NOMO-1 treated with dmso at 0.1 percent for 144 hours (cell line): ENCODE measurements at regions not wholly inside any gene's neighbourhood (a gene's known extent, or its start where the extent isn't known, plus 50 kb on each side); places are given as distances from the start of the nearest gene placed in this dataset.

Experiments used
- DNase-seq: peaks from one replicate; lab custom pipeline; 2025; ENCODE audit not compliant: unreplicated experiment; lab: John Stamatoyannopoulos, UW

- no peak for DNase-seq
Observed at GRCh38 chr13:72536714-72537394, 190.6 kb downstream of the MZT1 start.

DNA sequence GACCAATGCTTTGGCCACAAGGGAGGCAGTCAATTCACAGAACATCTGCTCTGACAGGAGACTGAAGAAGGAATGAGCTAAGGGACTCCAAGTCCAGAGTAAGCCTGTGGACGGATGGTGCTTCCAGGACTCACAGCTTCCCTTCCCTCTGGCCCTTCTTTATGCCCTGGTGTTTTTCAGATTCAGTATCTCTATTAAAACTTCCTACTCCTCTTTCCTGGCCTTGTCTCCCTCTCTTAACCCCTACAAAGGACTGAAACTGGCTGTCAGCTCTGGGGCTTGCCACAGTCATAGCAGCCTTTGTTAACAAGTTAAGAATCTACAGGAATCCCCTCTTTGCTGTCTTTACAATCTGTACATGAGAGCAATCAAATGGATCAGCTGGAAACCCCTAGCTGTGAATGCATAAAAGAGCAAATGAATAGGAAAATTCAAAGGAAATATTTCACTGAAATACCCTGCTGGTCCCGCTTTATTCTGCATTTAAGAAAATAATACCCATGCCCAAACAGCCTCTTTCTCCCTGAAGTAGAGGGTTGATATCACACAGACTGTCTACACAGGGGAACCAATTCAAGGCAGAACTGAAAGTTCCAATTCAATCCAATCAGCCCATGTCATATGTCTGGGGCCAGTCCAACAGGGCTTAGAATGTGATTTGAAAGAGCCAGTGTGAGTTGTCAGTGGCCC lies 192.3 kb downstream of the MZT1 start:
- no peak for DNase-seq

DNA sequence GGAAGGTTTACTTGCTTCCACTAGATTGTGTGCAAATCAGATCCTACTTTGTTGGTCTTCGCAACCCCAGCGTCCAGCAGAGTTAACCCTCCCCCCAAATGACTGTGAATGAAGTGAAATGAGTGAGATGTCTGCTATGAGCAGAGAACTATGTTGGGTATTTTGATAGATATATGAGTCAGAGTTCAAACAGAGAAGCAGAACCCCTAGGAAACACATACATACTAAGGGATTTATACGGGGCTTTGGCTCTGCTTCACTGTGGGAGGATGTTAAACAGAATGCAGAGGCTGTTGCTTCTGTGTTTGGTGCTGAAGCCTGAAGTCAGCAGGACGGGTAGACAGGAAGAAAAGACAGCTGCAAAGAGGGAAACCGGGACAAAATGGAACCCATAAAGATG lies 197.0 kb downstream of the MZT1 start:
- no peak for DNase-seq

GRCh38 chr13:72527333-72527732 lies 200.1 kb downstream of the MZT1 start:
- DNase-seq, result no peak

DNA sequence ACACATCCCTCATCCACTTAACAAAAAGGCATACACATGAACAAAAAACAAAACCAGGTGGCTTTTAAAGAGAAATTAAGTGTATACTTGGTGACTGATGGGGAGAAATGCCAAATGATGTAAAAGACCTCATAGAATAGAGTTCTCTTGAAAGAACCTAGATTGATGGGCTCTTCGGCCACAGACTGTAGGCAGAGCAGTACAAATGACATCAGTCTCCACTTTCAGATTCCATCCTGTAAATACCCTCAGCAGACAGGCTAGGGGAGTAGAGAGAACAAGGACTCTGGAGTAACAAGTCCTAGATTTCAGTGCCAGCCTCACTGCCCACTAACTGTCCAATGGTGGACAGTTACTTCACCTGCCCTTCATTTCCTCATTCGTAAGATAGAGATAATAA lies 203.8 kb downstream of the MZT1 start:
- DNase-seq, result no peak

GRCh38 chr13:72523049-72523448 lies 204.4 kb downstream of the MZT1 start:
- no peak for DNase-seq

GRCh38 chr13:72521940-72522661 lies 205.3 kb downstream of the MZT1 start:
- no peak for DNase-seq

GRCh38 chr13:72514146-72514545 lies 213.3 kb downstream of the MZT1 start:
- DNase-seq, result no peak

DNA sequence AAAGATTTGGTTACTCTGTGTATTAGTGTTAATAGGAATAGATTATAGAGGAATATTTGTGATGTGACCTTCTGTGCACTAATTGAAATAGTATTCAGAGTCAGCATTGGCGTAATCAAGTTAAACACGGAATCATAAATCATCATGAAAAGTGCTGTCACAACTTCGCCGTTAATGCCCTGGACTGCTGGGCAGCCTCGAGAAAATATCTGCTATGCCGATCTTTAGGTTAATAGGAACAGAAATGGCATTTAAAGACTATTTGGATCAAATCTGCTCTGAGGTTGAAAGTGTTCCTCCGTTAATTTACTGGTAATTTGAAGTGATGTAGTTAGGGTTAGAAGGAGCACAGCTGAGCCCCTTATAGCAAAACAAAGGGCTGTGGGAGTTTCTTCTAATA lies 219.0 kb downstream of the MZT1 start:
- DNase-seq, result no peak

GRCh38 chr13:72507416-72508199 lies 219.8 kb downstream of the MZT1 start:
- peak; percentile 32 for DNase-seq

- DNase-seq, result no peak
Observed at GRCh38 chr13:72506706-72507105, 220.7 kb downstream of the MZT1 start.

DNA sequence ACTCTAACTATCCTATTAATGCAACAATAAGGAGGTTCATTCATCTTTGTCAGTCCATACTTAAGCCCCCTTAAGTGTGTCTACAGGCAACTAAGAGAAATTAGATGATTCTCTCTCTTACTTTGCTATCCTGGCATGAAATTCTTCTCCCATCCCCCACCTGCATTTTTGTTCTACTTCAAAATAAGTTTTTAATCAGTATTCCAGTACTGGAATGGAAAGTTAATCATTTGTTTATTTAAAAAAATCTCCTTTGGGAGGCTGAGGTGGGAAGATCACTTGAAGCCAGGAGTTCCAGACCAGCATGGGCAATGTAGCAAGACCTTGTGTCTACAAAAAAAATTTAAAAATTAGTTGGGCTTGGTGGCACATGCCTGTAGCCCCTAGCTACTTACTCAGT lies 222.1 kb downstream of the MZT1 start:
- no peak for DNase-seq

GRCh38 chr13:72504131-72504841 lies 223.1 kb downstream of the MZT1 start:
- no peak for DNase-seq

DNA sequence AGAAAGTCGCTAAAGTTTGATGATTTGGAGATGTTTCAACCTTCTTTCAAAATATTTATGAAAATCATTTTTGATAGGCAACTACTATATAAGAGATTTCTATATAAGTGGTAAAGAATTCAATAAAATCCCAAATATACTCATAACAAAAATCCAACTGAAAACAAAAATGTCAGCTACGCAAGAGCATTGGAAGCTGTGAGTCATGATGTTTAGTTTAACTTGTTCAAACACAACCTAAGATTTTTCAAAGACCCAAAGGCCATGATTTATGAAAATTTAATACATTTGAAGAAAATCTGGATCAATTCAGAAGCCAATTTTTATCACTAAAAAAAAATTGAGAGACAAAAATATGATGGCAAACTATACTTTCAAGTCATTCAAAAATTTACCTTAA lies 226.6 kb downstream of the MZT1 start:
- no peak for DNase-seq

- DNase-seq, result no peak
Observed at GRCh38 chr13:72495681-72496080, 231.7 kb downstream of the MZT1 start.

- DNase-seq, result no peak
Observed at GRCh38 chr13:72489751-72490150, 237.7 kb downstream of the MZT1 start.

DNA sequence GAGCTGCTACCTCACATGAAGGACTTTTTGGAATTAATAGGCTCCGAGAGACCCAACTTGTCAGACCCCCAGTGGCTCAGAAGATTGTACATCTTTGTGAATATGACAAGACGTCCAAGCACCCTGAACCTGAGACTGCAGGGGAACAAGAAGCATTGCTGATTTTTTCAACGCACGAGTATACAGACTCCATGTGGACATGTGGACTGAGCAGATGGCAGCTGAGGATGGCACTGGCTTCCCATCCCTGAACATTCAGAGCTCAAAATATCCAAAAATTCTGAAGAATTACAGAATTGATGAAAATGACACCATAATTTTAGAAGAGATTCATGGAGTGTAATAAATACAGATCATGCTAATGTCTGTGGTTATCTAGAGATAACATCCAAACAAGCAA lies 254.1 kb downstream of the MZT1 start:
- DNase-seq, result no peak

DNA sequence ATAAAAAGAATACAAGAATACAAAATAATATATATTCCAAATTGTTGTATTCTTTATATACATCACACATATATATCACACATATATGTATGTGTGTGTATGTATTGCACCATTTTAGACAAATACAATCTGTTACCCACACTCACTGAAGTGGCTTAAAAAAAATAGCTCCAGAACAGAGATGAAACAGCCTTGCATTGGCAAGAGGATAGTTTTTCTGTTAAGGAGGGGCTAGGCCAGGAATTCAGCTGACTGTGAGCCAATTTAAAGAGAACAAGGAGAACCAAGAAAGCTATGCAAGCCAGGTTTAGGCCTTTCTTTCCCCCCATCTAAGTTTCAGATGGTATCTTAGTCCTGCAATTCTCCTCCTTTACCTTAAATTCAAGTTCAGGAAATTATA lies 257.5 kb downstream of the MZT1 start:
- DNase-seq, result no peak

GRCh38 chr13:72463561-72463960 lies 263.9 kb downstream of the MZT1 start:
- DNase-seq, result no peak

- no peak for DNase-seq
Observed at GRCh38 chr13:72462726-72463125, 264.7 kb downstream of the MZT1 start.

GRCh38 chr13:72462166-72462565 lies 265.3 kb downstream of the MZT1 start:
- DNase-seq, result no peak
